G401.6 (cell line): ENCODE measurements at regions not wholly inside any gene's neighbourhood (a gene's known extent, or its start where the extent isn't known, plus 50 kb on each side); places are given as distances from the start of the nearest gene placed in this dataset.

Experiments used
- FAIRE-seq: peaks from 2 replicates; lab custom pipeline; 2012; peaks lifted over from hg19 to GRCh38; lab: Jason Lieb, UNC

GRCh38 chr13:38520041-38520440 is 166.8 kb upstream of the FREM2 start:
- no peak for FAIRE-seq

- no peak for FAIRE-seq
These were observed 159.7 kb upstream of the FREM2 start for GRCh38 chr13:38527140-38527539.

DNA sequence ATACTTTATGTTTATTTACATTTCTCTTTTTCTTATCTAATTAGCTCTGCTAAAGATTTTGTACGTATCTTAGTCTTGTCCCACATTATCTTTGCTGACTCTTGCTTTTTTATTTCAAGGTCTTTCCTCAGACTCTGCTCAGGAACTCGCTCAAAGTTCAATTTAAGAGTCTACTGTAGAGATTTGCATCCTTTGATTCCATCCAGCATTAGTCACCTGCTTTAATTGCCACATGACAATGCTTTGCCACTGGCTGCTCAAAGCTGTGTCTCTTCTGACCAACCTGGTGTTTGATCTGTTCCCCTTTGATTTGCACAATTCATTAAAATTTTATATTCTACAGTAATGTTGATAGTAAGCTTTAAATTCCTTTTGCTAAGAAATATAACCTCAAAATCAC is 157.9 kb upstream of the FREM2 start:
- no peak for FAIRE-seq

- FAIRE-seq = no peak
These were observed 156.4 kb upstream of the FREM2 start for GRCh38 chr13:38530492-38530891.

DNA sequence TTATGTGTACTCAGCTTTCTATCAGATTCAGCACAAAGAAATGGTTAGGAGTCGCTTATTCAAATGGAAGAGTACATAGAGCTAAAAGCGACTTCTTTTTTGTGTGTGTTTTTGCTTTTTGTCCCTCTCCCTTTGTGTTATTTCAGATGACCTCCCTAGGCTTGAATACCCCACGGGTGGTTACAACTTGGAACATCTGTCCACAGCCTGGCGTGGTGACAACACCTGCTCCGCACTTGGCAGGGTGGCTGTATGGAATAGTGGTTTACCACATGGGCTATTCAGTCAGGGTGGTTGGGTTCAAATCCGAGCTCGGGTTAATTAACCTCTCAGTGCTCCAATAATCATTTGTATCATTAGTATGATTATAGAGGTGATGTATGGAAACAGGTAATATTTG is 151.6 kb upstream of the FREM2 start:
- FAIRE-seq = no peak

DNA sequence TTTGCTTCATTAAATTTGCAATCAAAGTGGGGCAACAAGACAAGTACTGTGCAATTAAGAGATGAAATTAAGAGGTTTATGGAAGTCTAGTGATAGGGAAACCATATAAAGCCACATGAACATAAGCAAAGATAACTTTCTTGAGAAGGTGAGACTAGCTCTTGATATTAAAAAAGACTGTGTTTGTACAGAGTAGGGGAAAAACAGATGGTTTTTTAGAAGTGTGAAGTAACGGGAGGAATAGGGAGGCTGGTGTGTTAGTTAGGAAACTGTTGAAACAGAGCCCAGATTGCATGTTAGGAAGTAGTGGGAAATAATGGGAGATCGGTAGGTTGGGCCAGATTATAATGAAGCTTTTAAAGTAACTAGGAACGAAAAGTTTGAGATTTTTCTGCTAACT is 149.8 kb upstream of the FREM2 start:
- no peak for FAIRE-seq

DNA sequence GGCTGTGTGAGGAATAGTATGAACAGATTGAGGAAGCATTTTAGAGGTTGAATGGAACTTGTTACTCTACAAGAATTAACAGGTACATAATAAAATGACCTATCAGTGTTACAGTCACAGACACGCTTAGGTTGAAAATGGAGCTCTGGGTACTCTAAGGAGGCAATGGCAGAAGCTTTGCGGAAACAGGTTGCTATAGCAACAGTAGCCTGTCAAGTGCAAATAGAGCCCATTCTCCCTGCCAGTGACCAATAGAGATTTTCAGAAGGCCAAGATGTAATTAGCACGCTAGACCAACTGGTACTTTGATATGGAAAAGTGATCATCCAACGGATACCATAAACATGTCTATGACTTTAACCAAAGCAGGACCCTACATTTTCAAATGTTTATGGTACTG is 148.5 kb upstream of the FREM2 start:
- FAIRE-seq = no peak

- no peak for FAIRE-seq
These were observed 147.2 kb upstream of the FREM2 start for GRCh38 chr13:38539632-38540031.

- FAIRE-seq = no peak
These were observed 144.3 kb upstream of the FREM2 start for GRCh38 chr13:38542601-38543000.

- no peak for FAIRE-seq
These were observed 143.3 kb upstream of the FREM2 start for GRCh38 chr13:38543561-38543960.

DNA sequence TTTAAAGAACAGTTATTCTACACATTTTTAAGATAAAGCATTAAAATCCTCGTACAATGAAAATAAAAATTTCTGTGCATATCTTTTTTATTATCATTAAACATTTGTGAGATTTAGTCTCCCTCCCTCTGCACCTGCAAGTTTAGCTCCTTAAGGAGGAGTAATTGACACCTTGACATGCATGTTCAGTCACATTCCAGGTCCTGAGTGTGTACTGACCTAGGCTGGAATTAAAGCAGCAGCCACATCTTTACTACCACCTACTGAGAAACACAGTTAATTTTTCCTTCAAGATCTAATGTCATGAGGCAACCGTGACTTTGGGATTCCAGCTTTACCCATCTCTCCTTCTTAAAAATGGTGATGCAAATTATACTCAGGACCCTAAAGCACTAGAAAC is 123.1 kb upstream of the FREM2 start:
- no peak for FAIRE-seq

- no peak for FAIRE-seq
These were observed 122.4 kb upstream of the FREM2 start for GRCh38 chr13:38564256-38565150.

DNA sequence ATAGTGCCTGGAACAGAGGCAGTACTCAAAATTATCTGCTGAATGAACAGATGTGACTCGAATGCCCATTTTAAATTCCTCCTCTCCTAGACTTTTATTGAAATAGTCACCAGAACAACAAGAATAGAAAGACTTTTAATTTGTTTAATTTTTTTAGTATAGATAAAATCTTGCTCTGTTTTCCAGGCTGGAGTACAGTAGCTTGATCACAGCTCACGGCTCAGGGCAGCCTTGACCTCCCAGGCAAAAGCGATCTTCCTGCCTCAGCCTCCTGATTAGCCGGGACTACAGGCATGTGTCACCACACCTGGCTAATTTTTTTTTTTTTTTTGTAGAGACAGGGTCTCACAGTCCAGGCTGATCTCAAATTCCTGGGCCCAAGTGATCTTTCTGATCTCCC is 120.9 kb upstream of the FREM2 start:
- no peak for FAIRE-seq

- no peak for FAIRE-seq
These were observed 120.4 kb upstream of the FREM2 start for GRCh38 chr13:38566519-38566918.

GRCh38 chr13:38570706-38571105 is 116.2 kb upstream of the FREM2 start:
- FAIRE-seq = no peak

- no peak for FAIRE-seq
These were observed 111.5 kb upstream of the FREM2 start for GRCh38 chr13:38575427-38575826.

GRCh38 chr13:38577048-38577447 is 109.8 kb upstream of the FREM2 start:
- FAIRE-seq = no peak

DNA sequence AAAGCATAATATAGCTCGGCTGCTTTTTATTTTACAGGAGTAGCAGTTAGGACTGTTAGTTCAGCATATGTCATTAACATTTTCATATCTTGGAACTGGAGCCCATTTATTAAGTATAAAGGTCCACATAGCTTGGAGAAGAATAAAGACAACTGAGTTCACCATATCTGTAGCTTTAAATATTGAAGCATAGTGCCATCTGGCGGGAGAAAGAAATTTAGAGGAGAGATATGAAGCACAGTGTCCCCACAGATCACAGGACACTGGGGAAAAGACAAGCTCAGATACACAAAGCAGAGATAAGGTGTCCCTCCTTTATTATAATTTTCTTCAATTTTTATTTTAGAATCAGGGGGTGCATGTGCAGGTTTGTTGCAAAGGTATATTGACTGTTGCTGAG is 104.7 kb upstream of the FREM2 start:
- peak; percentile 15 for FAIRE-seq

- no peak for FAIRE-seq
These were observed 96.6 kb upstream of the FREM2 start for GRCh38 chr13:38590230-38590629.

- FAIRE-seq = no peak
These were observed 95.9 kb upstream of the FREM2 start for GRCh38 chr13:38590796-38591507.

GRCh38 chr13:38602266-38602665 is 84.6 kb upstream of the FREM2 start:
- no peak for FAIRE-seq

- no peak for FAIRE-seq
These were observed 80.0 kb upstream of the FREM2 start for GRCh38 chr13:38606699-38607535.

- no peak for FAIRE-seq
These were observed 68.9 kb upstream of the FREM2 start for GRCh38 chr13:38617936-38618335.
